HT-29 (cell line): ENCODE measurements at regions not wholly inside any gene's neighbourhood (a gene's known extent, or its start where the extent isn't known, plus 50 kb on each side); places are given as distances from the start of the nearest gene placed in this dataset.
"Not testable (repeated sequence)": the region's sequence is repeated elsewhere in the genome, so short reads cannot be mapped to it uniquely, and the experiment has no call there.

Experiments used
- DNase-seq: peaks from one replicate; pipeline ENCODE4 v3.0.0-alpha.2; 2015; ENCODE audit warnings: low spot score

- no peak for DNase-seq
These were observed 78.9 kb upstream of the PPP2R3B start for GRCh38 chrX:465418-466215.

- not testable (repeated sequence) for DNase-seq
These were observed 80.1 kb upstream of the PPP2R3B start for GRCh38 chrX:466836-467235.

GRCh38 chrX:467686-468085 lies 81.0 kb upstream of the PPP2R3B start:
- not testable (repeated sequence) for DNase-seq

GRCh38 chrX:468979-469378 lies 82.3 kb upstream of the PPP2R3B start:
- no peak for DNase-seq

- DNase-seq, result no peak
These were observed 84.0 kb upstream of the PPP2R3B start for GRCh38 chrX:470686-471085.

- DNase-seq, result no peak
These were observed 84.6 kb upstream of the PPP2R3B start for GRCh38 chrX:471281-471680.

GRCh38 chrX:472275-472674 lies 85.6 kb upstream of the PPP2R3B start:
- not testable (repeated sequence) for DNase-seq

- no peak for DNase-seq
These were observed 89.4 kb upstream of the PPP2R3B start for GRCh38 chrX:475926-476723.

- DNase-seq, result no peak
These were observed 90.0 kb upstream of the PPP2R3B start for GRCh38 chrX:476724-477075.

GRCh38 chrX:477441-478012 lies 90.8 kb upstream of the PPP2R3B start:
- DNase-seq, result no peak

- DNase-seq, result no peak
These were observed 92.7 kb upstream of the PPP2R3B start for GRCh38 chrX:479273-479981.

GRCh38 chrX:480861-481417 lies 94.2 kb upstream of the PPP2R3B start:
- no peak for DNase-seq

GRCh38 chrX:482192-482701 lies 95.5 kb upstream of the PPP2R3B start:
- DNase-seq, result no peak

- DNase-seq, result no peak
These were observed 96.0 kb upstream of the PPP2R3B start for GRCh38 chrX:482702-483203.

- no peak for DNase-seq
These were observed 98.7 kb upstream of the PPP2R3B start for GRCh38 chrX:485368-485767.

GRCh38 chrX:486325-486724 lies 99.6 kb upstream of the PPP2R3B start:
- no peak for DNase-seq

- DNase-seq, result no peak
These were observed 101.1 kb upstream of the PPP2R3B start for GRCh38 chrX:487836-488235.

- no peak for DNase-seq
These were observed 103.1 kb upstream of the PPP2R3B start for GRCh38 chrX:489820-490219.

GRCh38 chrX:497186-498014 lies 110.7 kb upstream of the PPP2R3B start:
- DNase-seq, result no peak

GRCh38 chrX:498901-499300 lies 112.2 kb upstream of the PPP2R3B start:
- DNase-seq, result not testable (repeated sequence)
